CD4-positive, alpha-beta T cell treated with Interleukin-17A for 1 hour (primary cell): ENCODE measurements at regions not wholly inside any gene's neighbourhood (a gene's known extent, or its start where the extent isn't known, plus 50 kb on each side); places are given as distances from the start of the nearest gene placed in this dataset.

Source experiments
- DNase-seq: peaks from one replicate; pipeline ENCODE4 v3.0.0-alpha.2; 2020

- no peak for DNase-seq
Observed at GRCh38 chr7:155901176-155901575, 88.9 kb upstream of the SHH start.

GRCh38 chr7:155899596-155899995, 87.3 kb upstream of the SHH start:
- no peak for DNase-seq

GRCh38 chr7:155897758-155898386, 85.6 kb upstream of the SHH start:
- no peak for DNase-seq

- no peak for DNase-seq
Observed at GRCh38 chr7:155896531-155897263, 84.4 kb upstream of the SHH start.

GRCh38 chr7:155893664-155894063, 81.4 kb upstream of the SHH start:
- no peak for DNase-seq

GRCh38 chr7:155893176-155893575, 80.9 kb upstream of the SHH start:
- no peak for DNase-seq

GRCh38 chr7:155889636-155890511, 77.6 kb upstream of the SHH start:
- DNase-seq, result no peak

GRCh38 chr7:155887174-155887525, 74.9 kb upstream of the SHH start:
- no peak for DNase-seq

GRCh38 chr7:155886391-155887173, 74.3 kb upstream of the SHH start:
- DNase-seq, result no peak

- DNase-seq, result no peak
Observed at GRCh38 chr7:155885167-155886155, 73.2 kb upstream of the SHH start.

- DNase-seq, result no peak
Observed at GRCh38 chr7:155884225-155885166, 72.2 kb upstream of the SHH start.

GRCh38 chr7:155883491-155884224, 71.4 kb upstream of the SHH start:
- no peak for DNase-seq

GRCh38 chr7:155882596-155882995, 70.3 kb upstream of the SHH start:
- DNase-seq, result no peak

GRCh38 chr7:155881471-155882350, 69.4 kb upstream of the SHH start:
- no peak for DNase-seq

GRCh38 chr7:155880721-155881120, 68.5 kb upstream of the SHH start:
- no peak for DNase-seq

GRCh38 chr7:155879592-155879991, 67.3 kb upstream of the SHH start:
- DNase-seq, result no peak

GRCh38 chr7:155878674-155879073, 66.4 kb upstream of the SHH start:
- DNase-seq, result no peak

- DNase-seq, result no peak
Observed at GRCh38 chr7:155878250-155878649, 66.0 kb upstream of the SHH start.

- DNase-seq, result no peak
Observed at GRCh38 chr7:155877167-155877566, 64.9 kb upstream of the SHH start.
